Activated CD4-positive, alpha-beta T cell treated with anti-CD3 and anti-CD28 coated beads, Interleukin-2, amount 50 U/mL, for 4 hours (primary cell): ENCODE measurements at regions not wholly inside any gene's neighbourhood (a gene's known extent, or its start where the extent isn't known, plus 50 kb on each side); places are given as distances from the start of the nearest gene placed in this dataset.

Experiments used
- DNase-seq, 2 experiments: peaks; one replicate each; pipeline ENCODE4 v3.0.0-alpha.2; 2020

- DNase-seq = no peak
Observed at GRCh38 chr3:34687671-34688070, 889.2 kb downstream of the PDCD6IP start.

DNA sequence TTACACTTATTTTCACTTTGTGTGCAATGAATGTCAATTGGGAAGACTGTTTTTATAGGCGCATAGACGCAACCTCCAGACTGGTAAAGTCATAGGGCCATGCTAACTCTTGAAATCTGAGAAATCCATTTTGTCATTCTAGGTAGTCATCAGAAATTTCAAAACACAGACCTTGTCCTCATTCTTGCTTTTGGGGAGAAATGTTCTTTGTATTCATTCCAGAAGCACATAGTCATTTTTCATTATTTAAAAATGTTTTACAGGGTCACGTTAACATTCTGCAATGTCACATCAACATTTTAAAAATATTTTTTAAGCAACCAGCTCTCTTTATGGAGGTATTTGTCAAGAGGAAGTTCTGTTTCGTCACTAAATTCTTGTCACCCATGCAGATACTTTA lies 898.4 kb downstream of the PDCD6IP start:
- no peak for DNase-seq

- no peak for DNase-seq
Observed at GRCh38 chr3:34703053-34703452, 904.6 kb downstream of the PDCD6IP start.

GRCh38 chr3:34724916-34725499 lies 914.3 kb upstream of the ARPP21 start:
- no peak for DNase-seq

DNA sequence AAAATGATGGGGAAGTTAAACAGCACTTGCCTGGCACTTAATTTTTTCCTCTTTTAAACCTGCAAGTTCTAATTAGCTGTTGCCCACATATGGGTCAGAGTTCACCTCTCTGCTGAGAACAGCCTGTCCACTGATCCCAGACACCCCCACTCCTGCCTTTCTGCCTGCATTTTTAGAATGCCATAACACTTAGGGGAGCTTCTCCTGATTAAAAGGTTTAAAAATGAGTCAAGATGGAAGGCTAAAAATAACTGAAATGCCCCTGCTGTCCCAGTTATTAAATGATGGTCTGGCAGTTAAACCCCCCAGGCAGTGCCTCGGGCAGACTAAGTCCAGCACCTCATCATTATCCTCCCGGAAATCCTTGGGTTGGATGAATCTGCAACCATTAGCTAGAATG lies 913.6 kb upstream of the ARPP21 start:
- no peak for DNase-seq

DNA sequence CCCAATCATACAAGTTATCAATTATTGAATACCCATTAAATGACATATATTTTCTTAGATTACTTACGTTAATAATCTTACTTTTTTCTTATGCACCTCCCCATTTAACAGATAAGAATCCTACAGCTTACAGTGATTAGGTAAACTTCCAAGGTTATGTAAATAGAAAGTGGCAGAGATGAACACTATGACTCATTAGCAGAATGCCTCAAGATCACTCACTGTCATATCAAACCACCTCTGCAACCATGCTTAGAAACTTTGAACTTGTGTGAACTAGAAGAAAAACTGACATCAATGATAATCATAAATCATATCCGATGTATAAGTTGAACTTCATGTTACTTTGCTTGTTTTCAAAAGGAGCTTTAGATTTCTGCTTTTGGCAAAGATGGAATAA lies 911.6 kb upstream of the ARPP21 start:
- no peak for DNase-seq

GRCh38 chr3:34742151-34742550 lies 897.2 kb upstream of the ARPP21 start:
- no peak for DNase-seq

DNA sequence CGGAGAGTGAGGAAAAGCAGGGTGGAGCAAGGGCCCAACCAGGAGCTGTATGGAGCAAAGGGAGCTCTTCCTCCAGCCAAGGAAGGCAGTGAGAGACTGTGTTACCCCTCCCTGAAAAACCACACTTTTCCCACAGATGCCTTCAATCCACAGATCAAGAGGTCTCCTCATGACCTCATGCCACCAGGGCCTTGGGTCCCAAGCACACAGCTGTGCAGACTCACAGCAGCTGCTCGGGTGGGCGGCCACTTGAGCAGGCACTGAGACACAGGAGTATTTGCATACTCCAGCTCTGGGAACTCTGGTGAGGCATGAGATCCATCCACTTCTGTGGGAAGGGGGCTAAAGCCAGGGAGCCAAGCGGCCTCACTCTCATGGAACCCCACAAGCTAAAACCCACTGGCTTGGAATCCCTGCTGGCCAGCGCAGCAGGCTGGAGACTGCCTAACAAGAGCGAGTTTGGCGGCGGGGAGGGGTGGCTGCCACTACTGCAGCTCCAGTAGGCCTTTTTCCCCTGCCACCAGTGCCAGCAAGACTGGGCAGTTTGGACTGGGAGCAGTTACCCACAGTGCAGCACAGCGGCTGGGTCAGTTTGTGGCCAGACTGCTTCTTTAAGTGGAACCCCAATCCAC lies 880.6 kb upstream of the ARPP21 start:
- no peak for DNase-seq

- no peak for DNase-seq
Observed at GRCh38 chr3:34777386-34777785, 861.9 kb upstream of the ARPP21 start.

DNA sequence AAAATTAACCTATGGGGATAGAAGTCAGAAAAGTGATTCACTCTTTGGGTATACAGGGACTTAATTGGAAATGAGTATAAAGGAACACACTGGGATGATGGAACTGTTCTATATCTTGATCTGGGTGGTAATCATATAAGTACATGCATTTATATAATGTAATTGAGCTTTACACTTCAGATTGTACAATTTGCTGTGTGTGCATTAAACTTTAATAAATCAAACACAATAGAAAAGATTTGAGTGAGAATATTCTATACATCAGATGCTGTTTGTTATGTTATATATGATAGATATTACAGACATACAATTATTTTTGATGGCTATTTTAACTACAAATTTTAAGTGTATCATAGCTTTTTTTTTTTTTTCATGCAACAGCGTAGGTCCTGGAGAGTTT lies 860.2 kb upstream of the ARPP21 start:
- DNase-seq = no peak

DNA sequence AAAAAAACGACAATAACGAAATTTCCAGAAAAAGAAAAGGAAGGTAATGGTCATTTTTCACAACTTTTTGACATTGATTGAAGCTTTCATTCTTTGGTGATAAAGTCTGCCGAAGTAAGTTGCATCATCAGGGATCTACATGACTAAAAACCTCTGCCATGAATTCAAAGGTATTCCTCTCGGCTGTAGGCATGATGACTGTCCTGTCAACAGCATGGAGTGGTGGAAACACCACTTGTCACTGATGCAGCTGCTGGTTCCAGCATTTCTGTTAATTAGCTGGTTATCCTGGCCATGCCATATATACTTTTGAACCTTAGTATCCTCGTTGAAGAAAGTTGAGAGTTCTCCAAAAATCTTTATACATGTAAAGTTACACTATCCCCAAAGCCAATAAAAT lies 859.0 kb upstream of the ARPP21 start:
- no peak for DNase-seq

- DNase-seq = no peak
Observed at GRCh38 chr3:34780973-34781372, 858.4 kb upstream of the ARPP21 start.

- no peak for DNase-seq
Observed at GRCh38 chr3:34782871-34783270, 856.5 kb upstream of the ARPP21 start.

- no peak for DNase-seq
Observed at GRCh38 chr3:34783876-34784275, 855.4 kb upstream of the ARPP21 start.

DNA sequence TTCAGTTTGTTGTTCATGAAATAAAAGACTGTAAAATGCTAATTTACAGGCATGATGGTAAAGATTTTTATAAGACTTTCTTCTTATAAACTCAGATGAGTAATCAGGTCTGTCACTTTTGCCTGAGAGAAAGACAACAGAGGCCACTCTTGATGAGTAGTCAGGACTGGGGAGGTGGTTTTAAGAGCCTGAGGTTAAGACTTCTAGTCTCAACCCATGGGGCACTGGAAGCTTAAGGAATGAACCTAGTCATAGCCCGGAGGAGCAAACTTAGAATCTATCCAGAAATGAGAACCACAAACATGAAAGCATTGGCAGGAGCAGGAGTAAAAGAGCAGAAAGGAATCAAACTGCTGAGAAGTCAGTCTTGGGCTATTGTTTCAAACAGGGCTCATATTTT lies 846.3 kb upstream of the ARPP21 start:
- DNase-seq = no peak

DNA sequence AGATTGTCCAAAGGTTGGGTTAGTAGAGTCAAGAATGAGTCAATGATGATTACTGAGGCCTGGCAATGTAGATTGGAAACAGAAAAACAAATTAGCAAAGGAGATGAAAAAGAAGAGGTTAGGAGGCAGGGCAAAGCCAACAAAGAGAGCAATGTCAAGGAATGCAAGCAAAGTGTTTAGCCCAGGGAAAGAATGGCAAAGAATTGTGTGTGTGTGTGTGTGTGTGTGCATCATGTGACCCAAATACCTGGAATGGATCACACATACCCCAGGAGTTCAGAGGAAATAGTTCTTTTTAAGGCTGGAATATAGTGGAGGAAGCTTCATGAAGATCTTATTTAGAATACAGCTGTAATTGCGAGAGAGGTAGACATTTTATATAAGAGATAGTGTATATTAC lies 831.7 kb upstream of the ARPP21 start:
- DNase-seq = no peak

DNA sequence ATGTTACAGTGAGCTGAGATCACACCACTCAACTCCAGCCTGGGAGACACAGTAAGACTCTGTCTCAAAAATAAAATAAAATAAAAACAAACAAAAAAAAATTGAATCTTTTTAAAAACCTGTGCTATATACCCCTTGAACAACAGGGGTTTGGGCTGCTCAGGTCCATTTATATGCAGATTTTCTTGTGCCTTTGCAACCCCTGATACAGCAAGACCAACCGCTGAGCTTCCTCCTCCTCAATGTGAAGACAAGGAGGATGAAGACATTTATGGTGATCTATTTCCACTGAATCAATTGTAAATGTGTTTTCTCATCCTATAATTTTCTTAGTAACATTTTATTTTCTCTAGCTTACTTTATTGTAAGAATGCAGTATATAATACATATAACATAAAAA lies 831.0 kb upstream of the ARPP21 start:
- no peak for DNase-seq

DNA sequence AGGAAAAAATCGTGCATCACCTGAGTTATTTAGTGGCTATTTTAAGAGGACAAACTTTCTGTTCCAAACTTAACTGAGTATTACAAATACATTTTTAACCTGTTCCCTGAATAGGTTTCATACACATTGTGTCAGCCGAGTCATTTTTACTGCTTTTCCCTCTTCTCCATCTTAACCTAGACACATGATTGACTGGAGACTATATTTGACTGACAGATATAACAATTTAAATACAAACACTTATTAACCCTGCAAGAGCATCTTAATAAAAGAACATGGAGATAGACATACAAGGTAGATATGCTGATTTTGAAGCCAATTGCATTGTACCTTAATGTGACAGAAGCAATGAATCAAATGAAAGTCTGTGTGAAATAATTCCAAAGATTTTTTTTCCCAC lies 810.5 kb upstream of the ARPP21 start:
- DNase-seq = no peak

GRCh38 chr3:34832865-34833508 lies 806.3 kb upstream of the ARPP21 start:
- no peak for DNase-seq

GRCh38 chr3:34837848-34838741 lies 801.2 kb upstream of the ARPP21 start:
- DNase-seq = no peak

GRCh38 chr3:34842706-34843480 lies 796.4 kb upstream of the ARPP21 start:
- no peak for DNase-seq

DNA sequence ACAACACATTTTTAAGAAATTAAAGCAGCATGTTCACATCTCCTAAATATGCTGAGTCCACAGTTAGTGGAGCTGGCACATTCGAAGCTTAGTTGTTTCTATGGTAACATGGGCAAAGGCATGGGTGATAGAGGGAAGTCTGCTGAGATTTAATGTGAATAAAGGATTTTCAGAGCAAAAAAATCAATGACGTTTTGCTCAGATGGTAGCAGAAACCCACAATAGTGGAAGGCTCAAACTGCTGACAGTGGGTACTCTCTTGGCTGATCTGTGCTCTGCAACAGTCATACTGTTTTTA lies 795.1 kb upstream of the ARPP21 start:
- DNase-seq = no peak

GRCh38 chr3:34851137-34851536 lies 788.2 kb upstream of the ARPP21 start:
- no peak for DNase-seq
